ENCODE measurements at regions not wholly inside any gene's neighbourhood (a gene's known extent, or its start where the extent isn't known, plus 50 kb on each side); places are given as distances from the start of the nearest gene placed in this dataset.

GRCh38 chr17:72021417-72022041 lies 99.3 kb upstream of the SOX9 start:
- intact Hi-C loops (cut with DNase I), result no loop called here

GRCh38 chr17:72022328-72023275 lies 98.2 kb upstream of the SOX9 start:
- intact Hi-C loops (cut with DNase I), result no loop called here

More at GRCh38 chr17:72021417-72022041, 99.3 kb upstream of the SOX9 start:
- no peak for DNase-seq (ENCODE audit: low spot score)

GRCh38 chr17:72024457-72024856 lies 96.4 kb upstream of the SOX9 start:
- no peak for DNase-seq (ENCODE audit: low spot score)
- intact Hi-C loops (cut with DNase I), result no loop called here

More at GRCh38 chr17:72022328-72023275, 98.2 kb upstream of the SOX9 start:
- no peak for DNase-seq (ENCODE audit: low spot score)

DNA sequence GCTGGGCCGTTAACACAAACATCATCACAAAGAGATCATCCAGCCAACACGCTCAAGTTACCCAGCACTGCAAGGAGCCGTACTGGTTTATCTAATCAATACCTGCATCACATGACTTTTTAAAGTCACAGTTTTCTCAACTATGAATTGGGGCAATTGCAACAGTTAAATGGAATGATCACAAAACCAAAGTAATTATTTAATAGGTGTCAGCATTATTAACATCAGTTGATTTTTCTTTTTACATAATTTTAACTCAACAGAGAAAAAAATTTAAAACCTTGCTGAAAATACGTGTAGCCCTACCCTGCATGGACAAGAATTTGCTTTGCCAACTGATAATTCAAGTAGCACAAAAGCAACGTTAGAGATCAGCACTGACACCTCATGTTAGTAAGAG lies 95.7 kb upstream of the SOX9 start:
- no peak for DNase-seq (ENCODE audit: low spot score)
- intact Hi-C loops (cut with DNase I), result no loop called here

GRCh38 chr17:72030067-72030899 lies 90.5 kb upstream of the SOX9 start:
- intact Hi-C loops (cut with DNase I), result no loop called here

DNA sequence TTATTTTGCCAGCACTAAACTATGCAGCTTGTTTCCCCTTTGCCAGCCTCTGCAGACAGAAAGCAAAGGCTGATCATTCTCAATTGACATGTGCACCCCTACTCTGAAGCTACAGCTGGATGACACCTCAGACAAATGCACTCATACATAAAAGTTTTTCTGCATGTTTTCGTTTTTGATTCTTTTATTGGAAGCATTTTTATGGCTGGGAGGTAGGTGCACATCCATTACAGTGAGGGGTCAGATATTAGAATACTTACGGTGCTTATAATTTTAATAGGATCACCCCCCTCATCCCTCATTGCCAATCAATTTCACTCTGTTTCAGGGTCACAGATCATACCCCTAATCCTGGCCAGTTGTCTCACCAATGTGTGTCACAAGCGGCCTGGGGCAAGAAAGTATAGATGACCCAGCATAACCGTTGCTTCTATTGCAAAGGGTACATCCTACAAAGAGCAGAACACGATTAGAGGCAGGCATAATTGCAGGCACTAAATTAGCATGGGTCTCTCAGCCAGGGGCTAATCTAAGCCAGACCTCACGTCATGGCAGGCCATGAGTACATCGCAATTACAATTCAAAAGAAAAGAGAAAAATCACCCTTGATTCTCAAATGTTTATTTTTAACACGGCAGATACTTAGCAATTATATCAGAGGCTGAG lies 89.5 kb upstream of the SOX9 start:
- intact Hi-C loops (cut with DNase I), result no loop called here
- no peak for DNase-seq (ENCODE audit: low spot score)

More at GRCh38 chr17:72030067-72030899, 90.5 kb upstream of the SOX9 start:
- no peak for DNase-seq (ENCODE audit: low spot score)

GRCh38 chr17:72033334-72033733 lies 87.5 kb upstream of the SOX9 start:
- intact Hi-C loops (cut with DNase I), result no loop called here
- no peak for DNase-seq (ENCODE audit: low spot score)

- intact Hi-C loops (cut with DNase I), result no loop called here
- DNase-seq (ENCODE audit: low spot score), result no peak
Measured at GRCh38 chr17:72034000-72034399, 86.8 kb upstream of the SOX9 start.

DNA sequence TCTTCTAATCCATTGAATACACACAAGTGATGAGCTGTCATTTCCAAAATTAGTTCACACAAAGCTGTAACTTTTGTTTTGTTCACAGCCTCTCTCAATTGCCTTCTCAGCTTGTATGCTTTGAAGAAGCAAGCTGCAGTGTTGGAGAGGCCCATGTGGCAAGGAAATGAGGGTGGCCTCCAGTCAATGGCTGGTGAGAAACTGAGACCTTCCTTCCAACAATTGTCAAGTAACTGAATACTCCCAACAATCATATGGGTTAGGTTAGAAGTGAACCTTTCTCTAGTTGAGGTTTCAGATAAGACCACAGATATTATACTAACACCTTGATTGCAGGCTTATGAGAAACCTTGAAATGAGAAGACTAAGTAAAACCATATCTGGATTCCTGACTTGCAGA lies 82.4 kb upstream of the SOX9 start:
- no peak for DNase-seq (ENCODE audit: low spot score)
- intact Hi-C loops (cut with DNase I), result no loop called here

DNA sequence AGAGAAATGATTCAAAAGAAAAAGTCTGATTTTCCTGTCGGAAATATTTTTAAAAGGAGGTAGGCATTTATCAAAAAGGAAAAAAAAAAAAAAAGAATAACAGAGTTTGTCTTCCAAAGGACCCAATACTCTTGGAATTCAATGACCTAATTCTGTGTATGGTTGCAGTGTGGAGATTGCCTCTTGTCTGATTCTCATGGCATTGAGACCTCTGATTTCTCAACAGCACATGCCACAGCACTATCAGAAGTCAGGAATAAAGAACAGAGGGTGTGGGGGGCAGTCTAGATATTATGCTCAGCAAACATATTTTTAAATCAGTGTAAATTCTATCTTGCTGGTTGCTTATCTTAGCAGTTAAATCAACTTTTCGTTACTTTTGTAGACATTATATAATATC lies 81.3 kb upstream of the SOX9 start:
- intact Hi-C loops (cut with DNase I), result no loop called here
- no peak for DNase-seq (ENCODE audit: low spot score)

- DNase-seq (ENCODE audit: low spot score), result no peak
- intact Hi-C loops (cut with DNase I), result no loop called here
Measured at GRCh38 chr17:72046178-72046577, 74.6 kb upstream of the SOX9 start.

DNA sequence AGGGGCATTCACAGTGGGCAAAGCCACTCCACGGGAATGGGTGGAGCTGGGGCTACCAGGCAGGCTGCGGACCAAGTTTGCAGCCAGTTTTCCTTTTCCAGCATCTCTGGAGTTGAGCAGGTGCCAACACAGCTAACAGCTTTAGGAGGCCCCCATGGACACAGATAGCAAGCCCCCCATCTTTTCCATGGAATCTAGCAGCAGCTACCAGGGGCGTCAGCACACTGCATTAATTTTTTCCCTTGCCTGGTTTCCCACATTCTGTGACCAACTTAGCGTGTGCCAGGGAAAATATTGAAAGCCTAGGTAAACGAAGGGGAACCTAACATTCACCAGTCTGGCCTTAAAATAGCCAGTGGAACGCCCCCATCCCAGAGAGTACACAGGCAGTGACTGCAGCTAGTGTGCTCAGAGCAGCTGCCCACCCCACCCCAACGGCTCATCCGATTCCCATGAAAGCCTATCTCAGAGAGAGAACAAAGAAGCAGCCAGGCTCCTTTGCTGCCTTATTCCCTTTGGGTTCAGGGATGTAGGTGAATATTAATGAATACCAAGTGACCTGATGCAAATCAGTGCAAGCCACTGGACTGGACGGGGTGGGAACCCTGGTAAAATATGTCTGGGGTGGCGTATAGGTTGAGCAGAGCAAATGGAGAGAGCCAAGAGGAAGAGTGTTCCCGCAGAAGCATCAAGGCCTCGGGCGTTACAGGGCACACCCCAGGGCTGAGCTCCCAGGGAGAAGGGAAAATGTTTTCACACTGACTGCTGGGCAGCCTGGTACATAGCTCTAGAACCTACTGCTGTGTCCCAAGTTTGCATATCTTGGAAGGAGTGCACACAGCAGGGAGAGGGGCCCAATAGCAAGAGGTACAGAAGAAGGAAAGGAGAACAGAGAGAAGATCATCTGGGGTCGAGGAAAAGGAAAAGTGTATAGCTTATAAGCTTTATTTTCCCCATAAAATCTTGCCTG lies 73.9 kb upstream of the SOX9 start:
- intact Hi-C loops (cut with DNase I), result no loop called here
- DNase-seq (ENCODE audit: low spot score), result no peak

DNA sequence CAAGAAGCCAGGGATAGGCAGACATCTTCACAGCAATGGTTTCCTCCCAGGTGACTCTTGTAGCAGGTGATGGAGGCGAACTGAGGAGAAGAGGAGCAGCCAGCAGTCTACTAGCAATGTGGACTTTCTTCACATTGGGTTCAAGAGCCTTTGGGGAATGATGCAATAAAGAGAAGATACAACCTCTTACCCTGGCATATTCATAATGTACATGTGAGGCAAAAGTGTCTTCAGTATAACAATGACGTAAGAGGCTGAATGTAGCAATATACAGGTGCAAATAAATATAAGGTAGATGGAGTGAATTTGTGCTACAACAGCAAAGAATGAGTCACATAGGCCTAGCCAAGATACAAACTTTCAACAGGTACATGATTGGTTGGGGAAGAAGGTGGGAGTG lies 70.9 kb upstream of the SOX9 start:
- intact Hi-C loops (cut with DNase I), result no loop called here
- DNase-seq (ENCODE audit: low spot score), result no peak

- no peak for DNase-seq (ENCODE audit: low spot score)
- intact Hi-C loops (cut with DNase I), result no loop called here
Measured at GRCh38 chr17:72053036-72053435, 67.8 kb upstream of the SOX9 start.

GRCh38 chr17:72053449-72053848 lies 67.4 kb upstream of the SOX9 start:
- intact Hi-C loops (cut with DNase I), result no loop called here

GRCh38 chr17:72056155-72056554 lies 64.7 kb upstream of the SOX9 start:
- intact Hi-C loops (cut with DNase I), result no loop called here
- no peak for DNase-seq (ENCODE audit: low spot score)

More at GRCh38 chr17:72053449-72053848, 67.4 kb upstream of the SOX9 start:
- DNase-seq (ENCODE audit: low spot score), result no peak

DNA sequence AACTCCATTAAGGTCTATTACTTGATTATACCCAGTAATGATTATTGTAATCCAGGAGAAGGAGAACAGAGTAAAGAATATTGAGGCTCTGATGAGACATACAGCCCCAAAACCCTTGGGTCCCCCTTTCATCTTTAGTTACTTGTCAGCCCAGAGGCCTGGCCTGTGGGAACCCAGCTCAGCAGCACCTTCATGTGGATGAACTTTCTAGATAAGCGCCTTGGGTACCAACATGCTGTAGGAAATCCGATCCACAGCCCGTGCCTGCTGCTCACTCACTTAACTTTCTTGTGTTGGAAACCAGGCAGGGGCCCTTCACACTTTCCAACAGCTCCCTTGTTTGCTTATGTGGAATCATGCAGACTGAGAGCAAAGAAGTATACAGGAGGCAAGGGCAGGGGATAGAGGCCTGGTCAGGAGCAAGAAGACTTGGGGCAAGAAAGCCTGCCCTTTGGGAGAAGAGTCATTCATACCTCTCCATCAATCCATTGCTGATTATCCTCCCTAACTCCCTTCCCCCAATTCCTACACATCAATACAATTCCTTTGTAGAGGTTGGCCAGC lies 64.0 kb upstream of the SOX9 start:
- intact Hi-C loops (cut with DNase I), result no loop called here

GRCh38 chr17:72060084-72060483 lies 60.7 kb upstream of the SOX9 start:
- intact Hi-C loops (cut with DNase I), result no loop called here
- no peak for DNase-seq (ENCODE audit: low spot score)

More for the DNA sequence above, 64.0 kb upstream of the SOX9 start:
- DNase-seq (ENCODE audit: low spot score), result no peak
